SKM-1 (cell line): ENCODE measurements at regions not wholly inside any gene's neighbourhood (a gene's known extent, or its start where the extent isn't known, plus 50 kb on each side); places are given as distances from the start of the nearest gene placed in this dataset.

ENCODE experiments used
- DNase-seq: peaks from one replicate; lab custom pipeline; 2025; ENCODE audit not compliant: unreplicated experiment; lab: John Stamatoyannopoulos, UW

DNA sequence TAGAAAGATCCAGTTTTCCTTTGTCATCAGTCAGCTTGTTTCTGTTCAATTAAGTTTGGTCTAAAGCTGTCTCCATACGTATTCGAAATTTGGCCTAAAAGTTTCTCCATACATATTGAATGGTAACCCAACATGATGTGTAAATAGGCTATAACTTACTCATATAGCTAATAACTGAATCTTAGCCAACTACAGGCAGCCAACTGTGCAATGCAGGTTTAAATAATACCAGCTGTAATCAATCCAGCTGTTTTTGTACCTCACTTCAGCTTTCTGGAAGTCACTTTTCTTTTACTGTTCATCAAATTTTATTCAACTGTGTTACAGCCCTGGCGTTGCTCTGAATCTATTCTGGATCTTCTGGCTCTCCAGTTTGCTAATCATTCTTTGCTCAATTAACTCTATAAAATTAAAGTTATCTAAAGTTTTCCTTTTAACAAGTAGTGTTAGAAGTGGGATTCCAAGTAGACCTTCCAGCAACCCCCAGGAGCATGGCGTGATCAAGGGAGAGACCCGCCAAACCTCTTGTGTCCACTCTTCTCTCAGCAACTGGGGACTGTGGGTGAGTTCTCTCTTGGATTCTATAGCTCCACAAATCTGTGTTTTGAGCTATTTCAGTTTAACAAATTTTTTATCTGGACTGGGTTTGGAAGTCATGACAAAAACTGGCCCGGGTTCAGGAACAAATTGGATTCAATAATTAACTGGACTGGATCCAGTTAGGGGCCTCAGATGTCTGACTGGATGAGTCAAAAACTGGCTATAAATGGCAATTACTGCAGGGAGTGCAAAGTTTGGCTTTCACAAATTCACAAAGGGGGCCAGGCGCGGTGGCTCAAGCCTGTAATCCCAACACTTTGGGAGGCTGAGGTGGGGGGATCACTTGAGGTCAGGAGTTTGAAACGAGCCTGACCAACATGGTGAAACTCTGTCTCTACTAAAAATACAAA, 329.7 kb upstream of the ST6GAL2 start:
- no peak for DNase-seq

DNA sequence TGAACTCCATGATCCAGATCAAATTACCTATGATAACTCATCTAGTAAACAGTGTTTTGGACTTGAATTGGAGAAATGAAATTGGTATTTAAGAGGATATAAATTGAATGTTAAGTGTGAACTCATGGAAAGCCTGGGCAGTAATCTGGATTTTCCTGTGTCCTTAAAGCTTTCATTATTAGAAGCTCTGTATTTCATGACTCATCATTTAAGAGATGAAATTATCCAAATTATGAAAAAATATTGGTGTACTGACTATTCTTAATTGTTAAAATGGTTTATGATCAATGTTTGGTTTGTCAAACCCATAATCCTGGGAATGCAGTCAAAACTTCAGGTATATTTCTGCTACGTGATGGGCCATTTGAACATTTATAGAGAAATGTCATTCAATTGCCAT, 332.2 kb upstream of the ST6GAL2 start:
- no peak for DNase-seq

DNA sequence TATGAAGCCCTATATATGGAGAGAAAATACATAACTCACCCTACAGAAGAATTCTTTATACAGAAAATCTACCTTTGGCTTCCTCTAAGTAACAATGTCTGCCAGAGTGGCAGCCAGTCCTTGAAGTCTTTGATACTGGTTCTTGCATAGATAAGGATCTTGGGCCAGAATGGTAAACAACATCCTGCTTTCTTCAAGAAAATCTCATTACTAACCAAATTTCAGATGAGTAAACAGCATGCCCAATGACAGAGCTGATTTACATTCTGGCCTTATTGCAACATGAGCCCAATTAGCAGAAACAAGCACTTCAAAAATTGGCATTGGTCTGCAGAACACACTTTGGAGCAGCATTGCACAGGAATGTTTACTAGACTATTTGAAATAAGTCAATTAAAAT, 336.5 kb upstream of the ST6GAL2 start:
- DNase-seq, result no peak

- DNase-seq, result no peak
Measured at GRCh38 chr2:107235491-107236254, 349.7 kb upstream of the ST6GAL2 start.

DNA sequence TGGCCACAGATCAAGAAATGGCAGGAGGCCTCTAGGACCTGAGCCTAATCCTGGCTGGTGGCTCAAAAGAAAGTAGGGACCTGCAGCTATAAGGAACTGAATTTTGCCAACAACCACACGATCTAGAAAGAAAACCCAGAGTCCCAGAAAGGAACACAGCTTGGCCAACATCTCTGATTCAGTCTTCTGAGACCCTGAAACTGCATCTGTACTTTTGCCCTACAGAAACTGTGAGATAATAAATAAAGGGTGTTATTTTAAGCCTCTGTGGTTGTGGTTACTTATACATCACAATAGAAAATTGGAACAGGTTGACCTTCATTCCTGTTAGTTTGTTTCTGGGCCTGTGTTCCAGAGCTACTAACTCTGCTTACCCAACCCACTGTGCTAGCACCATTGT, 356.8 kb upstream of the ST6GAL2 start:
- no peak for DNase-seq

GRCh38 chr2:107248932-107249331, 363.0 kb upstream of the ST6GAL2 start:
- DNase-seq, result no peak

DNA sequence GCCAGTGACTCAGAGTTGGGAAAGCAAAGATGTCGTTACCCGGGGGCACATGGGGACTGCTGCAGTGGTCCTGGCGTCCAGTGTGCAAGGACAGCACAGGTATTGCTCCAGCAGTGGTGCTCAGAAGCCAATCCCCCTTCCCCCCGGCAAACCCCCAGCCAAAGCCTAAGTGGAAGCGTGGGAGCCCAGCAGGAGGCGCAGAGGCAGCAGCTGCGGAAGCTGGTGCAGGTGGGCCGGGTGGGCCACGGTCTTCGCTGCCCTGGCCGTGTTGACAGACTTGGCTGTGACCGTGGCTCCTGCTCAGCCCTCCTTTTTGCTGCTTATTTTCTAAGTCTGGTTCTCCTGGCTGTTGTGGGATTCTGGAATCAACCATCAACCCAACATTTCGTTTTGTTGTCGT, 369.8 kb upstream of the ST6GAL2 start:
- DNase-seq, result no peak

DNA sequence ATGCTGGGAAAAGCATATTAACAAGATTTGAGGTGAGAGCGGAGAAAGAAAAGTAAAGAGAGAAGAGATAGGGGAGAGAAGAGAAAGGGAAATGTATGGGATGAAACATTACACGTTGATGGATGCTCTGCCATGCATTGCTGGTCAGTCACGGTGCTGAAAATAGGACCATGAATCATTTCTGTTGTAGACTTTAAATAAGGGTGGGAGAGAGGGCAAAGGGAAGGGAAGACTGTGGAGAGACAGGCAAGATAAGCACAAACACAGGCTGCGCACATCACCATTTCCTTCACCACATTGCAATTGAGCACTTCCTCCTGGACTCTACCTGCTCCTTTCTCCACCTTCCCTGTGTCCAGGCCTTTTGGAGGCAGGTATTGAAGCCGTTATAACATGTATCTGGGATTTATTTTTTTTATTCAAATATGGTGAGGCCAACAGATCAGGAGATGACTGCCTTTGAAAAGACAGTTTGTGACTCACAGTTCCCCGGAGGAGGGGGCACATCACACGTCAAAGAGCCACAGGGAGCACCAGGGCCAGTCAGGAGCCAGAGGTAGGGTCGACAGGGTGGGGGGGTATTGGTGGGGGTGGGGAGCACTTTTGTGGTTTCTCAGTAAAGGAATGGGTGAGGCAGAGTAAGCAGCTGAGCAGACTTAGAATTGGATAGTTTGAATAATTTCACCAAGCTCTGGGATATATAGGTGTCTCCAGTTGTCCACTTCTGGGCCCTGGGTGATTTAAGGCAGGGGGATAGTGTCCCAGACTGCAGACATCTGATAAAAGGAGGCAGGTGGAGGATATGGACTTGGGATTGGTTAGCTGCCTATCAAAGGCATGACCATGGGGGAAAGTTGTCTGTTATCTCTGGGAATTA, 372.8 kb upstream of the ST6GAL2 start:
- DNase-seq, result no peak

DNA sequence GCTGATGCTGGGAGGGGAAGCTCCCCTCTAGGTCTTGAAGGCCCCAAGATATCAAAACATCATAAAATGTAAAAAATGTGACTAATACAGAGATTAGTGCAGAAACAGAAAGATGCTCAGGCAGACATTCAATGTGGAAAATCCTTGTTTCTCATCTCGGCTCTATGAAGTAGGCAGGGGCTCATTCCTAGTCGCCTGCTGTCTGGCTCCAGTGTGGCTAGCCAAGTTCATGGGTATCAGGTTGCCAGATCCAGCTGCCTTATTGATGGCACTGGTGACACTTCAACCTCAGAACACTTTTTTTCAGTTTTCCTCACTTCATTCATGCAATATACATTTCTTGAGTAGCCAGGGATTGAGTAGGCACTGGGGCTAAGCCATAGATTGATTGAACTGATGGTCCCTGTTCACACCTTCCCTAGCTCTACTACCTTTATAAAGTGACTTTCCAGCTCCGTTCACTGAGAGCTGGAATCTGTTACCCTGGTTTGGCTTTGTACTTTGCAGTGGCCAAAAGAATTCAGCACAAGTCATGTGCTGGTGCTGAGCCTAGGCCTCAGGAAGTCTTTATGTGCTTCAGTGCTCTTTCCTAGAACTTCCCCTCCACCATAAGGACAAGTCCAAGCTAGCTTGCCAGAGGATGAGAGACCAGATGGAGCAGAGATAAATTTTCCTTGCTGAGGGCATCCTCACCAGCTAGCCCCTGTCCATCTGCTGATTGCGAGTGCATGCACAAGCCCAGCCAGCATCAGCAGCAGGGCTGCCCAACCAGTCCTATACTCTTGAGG, 373.6 kb upstream of the ST6GAL2 start:
- DNase-seq, result no peak

GRCh38 chr2:107263628-107264027, 377.7 kb upstream of the ST6GAL2 start:
- DNase-seq, result no peak

DNA sequence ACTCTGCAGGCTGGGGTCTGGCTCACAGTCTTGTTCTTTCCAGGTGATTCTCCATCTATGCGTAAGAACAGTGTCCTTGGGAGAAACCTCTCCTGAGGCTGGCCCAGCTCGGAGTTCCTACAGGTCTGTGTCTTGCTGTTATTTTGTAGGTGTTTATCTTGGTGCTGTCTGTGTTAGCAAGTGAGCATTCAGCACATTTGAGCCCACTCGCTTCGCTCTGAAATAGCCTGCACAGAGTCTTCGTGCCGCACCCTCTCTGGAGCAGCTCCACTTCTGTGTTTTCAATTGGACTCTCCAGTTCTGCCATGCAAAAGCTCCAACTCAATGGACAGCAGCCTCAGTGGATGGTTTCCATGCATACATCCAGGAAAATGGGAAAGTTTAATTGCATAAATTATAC, 378.2 kb upstream of the ST6GAL2 start:
- DNase-seq, result no peak

GRCh38 chr2:107266555-107266954, 380.6 kb upstream of the ST6GAL2 start:
- DNase-seq, result no peak

- DNase-seq, result no peak
Measured at GRCh38 chr2:107267086-107267485, 381.1 kb upstream of the ST6GAL2 start.

GRCh38 chr2:107276034-107276433, 390.1 kb upstream of the ST6GAL2 start:
- DNase-seq, result no peak

DNA sequence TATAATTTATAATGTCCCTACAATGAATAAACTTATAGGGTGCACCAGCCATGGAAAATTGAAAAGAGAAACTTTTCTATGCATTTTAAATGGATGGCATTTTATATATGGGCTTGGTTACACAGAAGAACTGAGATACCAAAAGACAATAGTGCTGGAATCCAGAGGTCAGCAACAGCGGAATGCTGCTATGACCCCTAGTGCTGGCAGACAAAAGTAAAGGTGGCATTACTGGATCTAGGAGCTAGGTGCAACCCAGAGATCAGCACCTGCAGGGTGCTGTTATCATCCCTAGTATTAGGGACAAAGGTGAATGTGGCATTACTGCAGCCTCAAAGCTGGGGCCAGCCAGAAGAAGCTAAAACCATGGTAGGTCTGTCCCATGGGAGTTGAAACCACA, 392.7 kb upstream of the ST6GAL2 start:
- DNase-seq, result no peak

GRCh38 chr2:107281637-107282036, 395.7 kb upstream of the ST6GAL2 start:
- DNase-seq, result no peak

GRCh38 chr2:107282135-107282534, 396.2 kb upstream of the ST6GAL2 start:
- DNase-seq, result no peak

- no peak for DNase-seq
Measured at GRCh38 chr2:107285621-107286299, 399.8 kb upstream of the ST6GAL2 start.

DNA sequence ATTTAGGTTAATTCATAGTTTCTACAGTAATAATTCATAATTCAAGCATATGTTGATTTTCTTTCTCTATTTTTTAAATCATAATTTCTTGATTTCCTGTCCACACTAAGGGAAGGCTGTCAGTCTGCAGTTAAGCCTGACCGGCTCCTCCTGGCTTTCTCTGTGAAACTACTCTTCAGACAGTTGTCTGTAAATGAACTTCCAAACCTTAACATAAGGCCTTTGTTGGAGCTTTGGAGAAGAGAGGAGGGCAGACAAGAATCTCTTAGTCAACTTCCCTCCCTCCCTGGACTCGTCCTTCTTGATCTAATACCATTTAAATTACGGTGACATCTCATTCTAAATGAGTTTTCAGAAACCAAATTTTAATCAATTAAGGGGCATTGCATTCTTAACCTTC, 404.1 kb upstream of the ST6GAL2 start:
- DNase-seq, result no peak

DNA sequence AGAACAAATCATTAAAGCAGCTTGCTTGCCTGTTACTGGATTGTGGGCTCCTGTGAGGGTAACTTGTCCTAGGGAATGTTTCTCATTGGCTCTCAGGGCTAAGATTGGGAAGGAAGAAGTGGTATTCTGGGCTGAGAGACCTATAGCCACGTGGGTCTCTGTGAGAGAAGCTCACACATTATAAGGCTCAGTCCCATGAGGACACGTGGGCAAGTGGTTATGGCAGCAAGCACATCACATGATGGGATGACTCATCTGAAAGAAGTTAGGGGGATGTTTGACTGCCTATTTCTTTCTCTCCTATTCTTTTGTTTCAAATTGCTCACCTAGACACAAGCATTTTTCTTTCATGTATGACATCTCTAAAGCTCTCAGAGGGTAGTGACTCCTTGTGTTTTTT, 418.0 kb upstream of the ST6GAL2 start:
- no peak for DNase-seq
